Liver (tissue), 8 donors: ENCODE measurements at regions not wholly inside any gene's neighbourhood (a gene's known extent, or its start where the extent isn't known, plus 50 kb on each side); places are given as distances from the start of the nearest gene placed in this dataset.

Experiments used
- DNase-seq: peaks from one replicate; pipeline ENCODE4 v3.0.0-alpha.2; 2017; ENCODE audit warnings: low spot score
- H3K27ac ChIP-seq, 2 donors: one replicate each; pipeline ENCODE4 v1.7.0; 2013; ENCODE audit warnings: inconsistent platforms in 2 of 2, low read length in 2 of 2, control low read depth in 1 of 2, low read depth in 1 of 2, mild to moderate bottlenecking in 1 of 2
- H3K27me3 ChIP-seq, 4 donors: one replicate each; pipeline versions ENCODE4 v1.6.1 to v1.7.0; 2013; ENCODE audit warnings: low read length in 3 of 4, inconsistent platforms in 1 of 4, mild to moderate bottlenecking in 1 of 4, moderate library complexity in 1 of 4; ENCODE audit not compliant: control insufficient read depth in 4 of 4, insufficient read depth in 4 of 4
- H3K36me3 ChIP-seq, 4 donors: one replicate each; pipeline versions ENCODE4 v1.6.1 to v1.7.0; 2013; ENCODE audit warnings: low read length in 3 of 4, mild to moderate bottlenecking in 3 of 4, low read depth in 1 of 4, moderate library complexity in 1 of 4; ENCODE audit not compliant: control insufficient read depth in 4 of 4, insufficient read depth in 3 of 4
- H3K4me1 ChIP-seq, 4 donors: one replicate each; pipeline versions ENCODE4 v1.6.1 to v1.7.0; 2013; ENCODE audit warnings: low read length in 3 of 4, mild to moderate bottlenecking in 3 of 4, moderate library complexity in 1 of 4; ENCODE audit not compliant: control insufficient read depth in 4 of 4, insufficient read depth in 4 of 4
- H3K4me3 ChIP-seq, 3 donors: one replicate each; pipeline versions ENCODE4 v1.6.1 to v1.7.0; 2013; ENCODE audit warnings: low read length in 3 of 3, control low read depth in 1 of 3, low read depth in 1 of 3, mild to moderate bottlenecking in 1 of 3
- H3K9ac ChIP-seq, 2 donors: one replicate each; pipeline ENCODE4 v1.7.0; 2013; ENCODE audit warnings: low read length in 2 of 2, mild to moderate bottlenecking in 2 of 2, moderate library complexity in 2 of 2, control low read depth in 1 of 2, low read depth in 1 of 2
- H3K9me3 ChIP-seq, 4 donors: one replicate each; pipeline versions ENCODE4 v1.6.1 to v1.7.0; 2013; ENCODE audit warnings: low read length in 3 of 4; ENCODE audit not compliant: control insufficient read depth in 4 of 4
- EGR1 ChIP-seq, 2 donors: IDR thresholded peaks; 2 replicates each; pipeline ENCODE4 v1.6.1; 2016 to 2018; ENCODE audit warnings: antibody characterized with exemption in 2 of 2, low read depth in 2 of 2
- FOXA1 ChIP-seq: IDR thresholded peaks from 2 replicates; pipeline ENCODE4 v1.6.1; 2016; ENCODE audit warnings: antibody characterized with exemption
- FOXA2 ChIP-seq: IDR thresholded peaks from 2 replicates; pipeline ENCODE4 v1.6.1; 2016; ENCODE audit warnings: antibody characterized with exemption
- GABPA ChIP-seq, 2 donors: IDR thresholded peaks in 1 of 2; conservative IDR thresholded peaks in 1 of 2; 2 replicates each; pipeline ENCODE4 v1.6.1; 2016; ENCODE audit warnings: antibody characterized with exemption in 2 of 2, mild to moderate bottlenecking in 1 of 2, moderate library complexity in 1 of 2
- HNF4A ChIP-seq, 2 donors: conservative IDR thresholded peaks; 2 replicates each; pipeline ENCODE4 v1.6.1; 2016; ENCODE audit warnings: antibody characterized with exemption in 2 of 2, mild to moderate bottlenecking in 2 of 2
- HNF4G ChIP-seq: IDR thresholded peaks from 2 replicates; pipeline ENCODE4 v1.6.1; 2016; ENCODE audit warnings: antibody characterized with exemption
- JUND ChIP-seq, 2 donors: IDR thresholded peaks; 2 replicates each; pipeline ENCODE4 v1.6.1; 2016; ENCODE audit warnings: antibody characterized with exemption in 2 of 2
- NR2F2 ChIP-seq: IDR thresholded peaks from 2 replicates; pipeline ENCODE4 v1.6.1; 2016; ENCODE audit warnings: antibody characterized with exemption
- RAD21 ChIP-seq, 2 donors: IDR thresholded peaks; 2 replicates each; pipeline ENCODE4 v1.6.1; 2016; ENCODE audit warnings: antibody characterized with exemption in 2 of 2, mild to moderate bottlenecking in 2 of 2
- RXRA ChIP-seq, 2 donors: IDR thresholded peaks; 2 replicates each; pipeline ENCODE4 v1.6.1; 2017 to 2018; ENCODE audit warnings: antibody characterized with exemption in 2 of 2, mild to moderate bottlenecking in 1 of 2
- SP1 ChIP-seq: IDR thresholded peaks from 2 replicates; pipeline ENCODE4 v1.6.1; 2018; ENCODE audit warnings: antibody characterized with exemption, mild to moderate bottlenecking
- TAF1 ChIP-seq: conservative IDR thresholded peaks from 2 replicates; pipeline ENCODE4 v1.6.1; 2016; ENCODE audit warnings: antibody characterized with exemption, mild to moderate bottlenecking
- YY1 ChIP-seq: IDR thresholded peaks from 2 replicates; pipeline ENCODE4 v1.6.1; 2016; ENCODE audit warnings: antibody characterized with exemption, mild to moderate bottlenecking
- WGBS: extraction: QIAGEN DNeasy Blood & Tissue Kit; methylation state at CpG from one replicate; pipeline ENCODE4 v1.1.7; 2013; 5-methylcytosine and 5-hydroxymethylcytosine counted together
- TF ChIP-seq, protein P1 (sequence below): IDR thresholded peaks from 2 replicates; pipeline ENCODE4 v1.6.1; 2016; ENCODE audit warnings: antibody characterized with exemption
- TF ChIP-seq, protein P2 (sequence below): fragments of 150-350 bp; IDR thresholded peaks from 2 replicates; pipeline ENCODE4 v1.5.1; 2017; ENCODE audit warnings: improper control_type of control experiment, low read depth, low read length; ENCODE audit not compliant: missing input control
- TF ChIP-seq, protein P3 (sequence below): IDR thresholded peaks from 2 replicates; pipeline ENCODE4 v1.6.1; 2016; ENCODE audit warnings: antibody characterized with exemption
- TF ChIP-seq, protein P4 (sequence below): IDR thresholded peaks from 2 replicates; pipeline ENCODE4 v1.6.1; 2016; ENCODE audit warnings: antibody characterized with exemption
- TF ChIP-seq, protein P5 (sequence below): IDR thresholded peaks from 2 replicates; pipeline ENCODE4 v1.6.1; 2016; ENCODE audit warnings: antibody characterized with exemption, mild to moderate bottlenecking
- donor health status: healthy.
- donor health status: healthy.
- donor health status: healthy.
- donor health status: healthy.
- donor health status: healthy.

DNA sequence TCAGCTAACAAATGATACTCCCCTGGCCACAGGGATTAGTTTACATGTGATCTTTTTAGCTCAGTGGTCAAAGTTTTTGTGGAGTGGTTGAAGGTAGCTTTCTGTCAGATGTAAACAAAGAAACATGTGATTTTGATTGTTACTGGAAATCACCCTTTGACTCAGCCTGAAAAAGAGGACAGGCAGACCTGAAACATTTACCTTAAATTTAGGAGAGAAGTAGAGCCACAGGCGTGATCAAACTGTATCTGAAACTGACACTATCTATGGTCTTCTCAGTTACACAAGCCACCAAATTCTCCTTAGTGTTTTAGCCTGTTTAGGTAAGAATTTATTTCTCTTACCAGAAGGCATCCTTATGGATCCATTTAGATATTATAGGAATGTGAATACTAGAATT lies 136.7 kb downstream of the CBLL2 start (continued):
- TF ChIP-seq NR2F2 (no peak), GABPA (IDR thresholded peaks at IDR 0.05 in 1 of 2, conservative IDR thresholded peaks at IDR 0.05 in 1 of 2) (no peak)

DNA sequence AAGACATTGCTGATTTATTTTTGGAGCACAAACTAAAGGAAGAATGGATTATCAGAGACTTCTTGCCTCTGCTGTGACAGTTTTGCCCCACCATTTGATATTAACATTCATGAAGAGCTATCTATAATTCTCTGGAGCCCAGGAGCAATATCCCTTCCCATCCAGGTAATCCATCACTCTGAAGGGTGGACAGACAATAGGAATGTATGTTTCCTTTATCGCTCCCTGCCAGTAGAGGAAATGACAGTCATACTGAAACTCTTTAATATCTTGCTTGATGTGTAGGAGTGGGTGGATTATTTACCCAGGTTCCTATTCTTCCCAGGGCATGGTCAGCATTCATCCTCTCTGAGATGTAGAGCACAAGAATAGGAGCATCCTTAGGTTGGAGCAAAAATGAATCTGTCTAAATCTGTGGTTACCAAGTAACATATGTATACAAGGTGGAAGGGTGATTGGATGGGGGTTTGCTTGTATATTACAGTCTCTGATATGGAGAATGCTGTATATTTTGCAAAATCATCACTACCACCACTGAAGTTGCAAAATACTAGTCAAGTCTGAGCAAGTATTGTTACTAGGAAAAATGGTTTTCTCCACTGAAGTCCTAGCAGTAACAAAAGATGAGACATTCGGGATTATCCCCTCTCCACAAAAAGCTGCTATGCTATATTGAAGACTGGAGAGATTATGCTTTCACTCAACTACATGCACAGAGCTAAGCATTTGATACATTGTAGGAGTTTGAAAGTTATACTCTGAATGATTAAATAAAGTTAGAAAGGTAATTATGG lies 151.6 kb downstream of the CBLL2 start:
- Histone ChIP-seq H3K9me3 (peaks cover 0 to 2% (median 0%) of the 10 kb centered on the region in 4 donors), H3K9ac (no peak overlapping the region), H3K4me1 (no peaks in the 10 kb centered on the region), H3K36me3 (no peaks in the 10 kb centered on the region), H3K27me3 (no peaks in the 10 kb centered on the region), H3K4me3 (no peak overlapping the region), H3K27ac (no peak overlapping the region)
- no peak for DNase-seq
- no peak for TF ChIP-seq TAF1
- no peak for TF ChIP-seq EGR1 (IDR thresholded peaks at IDR 0.05; ENCODE audit: low read depth in 2 of 2)
- no peak for TF ChIP-seq RXRA (IDR thresholded peaks at IDR 0.05)
- TF ChIP-seq FOXA2 = no peak
- TF ChIP-seq HNF4G = no peak
- TF ChIP-seq, protein P1, sequence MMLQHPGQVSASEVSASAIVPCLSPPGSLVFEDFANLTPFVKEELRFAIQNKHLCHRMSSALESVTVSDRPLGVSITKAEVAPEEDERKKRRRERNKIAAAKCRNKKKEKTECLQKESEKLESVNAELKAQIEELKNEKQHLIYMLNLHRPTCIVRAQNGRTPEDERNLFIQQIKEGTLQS = no peak
- TF ChIP-seq, protein P2, sequence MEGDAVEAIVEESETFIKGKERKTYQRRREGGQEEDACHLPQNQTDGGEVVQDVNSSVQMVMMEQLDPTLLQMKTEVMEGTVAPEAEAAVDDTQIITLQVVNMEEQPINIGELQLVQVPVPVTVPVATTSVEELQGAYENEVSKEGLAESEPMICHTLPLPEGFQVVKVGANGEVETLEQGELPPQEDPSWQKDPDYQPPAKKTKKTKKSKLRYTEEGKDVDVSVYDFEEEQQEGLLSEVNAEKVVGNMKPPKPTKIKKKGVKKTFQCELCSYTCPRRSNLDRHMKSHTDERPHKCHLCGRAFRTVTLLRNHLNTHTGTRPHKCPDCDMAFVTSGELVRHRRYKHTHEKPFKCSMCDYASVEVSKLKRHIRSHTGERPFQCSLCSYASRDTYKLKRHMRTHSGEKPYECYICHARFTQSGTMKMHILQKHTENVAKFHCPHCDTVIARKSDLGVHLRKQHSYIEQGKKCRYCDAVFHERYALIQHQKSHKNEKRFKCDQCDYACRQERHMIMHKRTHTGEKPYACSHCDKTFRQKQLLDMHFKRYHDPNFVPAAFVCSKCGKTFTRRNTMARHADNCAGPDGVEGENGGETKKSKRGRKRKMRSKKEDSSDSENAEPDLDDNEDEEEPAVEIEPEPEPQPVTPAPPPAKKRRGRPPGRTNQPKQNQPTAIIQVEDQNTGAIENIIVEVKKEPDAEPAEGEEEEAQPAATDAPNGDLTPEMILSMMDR = no peak
- TF ChIP-seq RAD21 (IDR thresholded peaks at IDR 0.05) = no peak
- TF ChIP-seq SP1 = no peak
- TF ChIP-seq FOXA1 = no peak
- no peak for TF ChIP-seq YY1
- TF ChIP-seq, protein P3, sequence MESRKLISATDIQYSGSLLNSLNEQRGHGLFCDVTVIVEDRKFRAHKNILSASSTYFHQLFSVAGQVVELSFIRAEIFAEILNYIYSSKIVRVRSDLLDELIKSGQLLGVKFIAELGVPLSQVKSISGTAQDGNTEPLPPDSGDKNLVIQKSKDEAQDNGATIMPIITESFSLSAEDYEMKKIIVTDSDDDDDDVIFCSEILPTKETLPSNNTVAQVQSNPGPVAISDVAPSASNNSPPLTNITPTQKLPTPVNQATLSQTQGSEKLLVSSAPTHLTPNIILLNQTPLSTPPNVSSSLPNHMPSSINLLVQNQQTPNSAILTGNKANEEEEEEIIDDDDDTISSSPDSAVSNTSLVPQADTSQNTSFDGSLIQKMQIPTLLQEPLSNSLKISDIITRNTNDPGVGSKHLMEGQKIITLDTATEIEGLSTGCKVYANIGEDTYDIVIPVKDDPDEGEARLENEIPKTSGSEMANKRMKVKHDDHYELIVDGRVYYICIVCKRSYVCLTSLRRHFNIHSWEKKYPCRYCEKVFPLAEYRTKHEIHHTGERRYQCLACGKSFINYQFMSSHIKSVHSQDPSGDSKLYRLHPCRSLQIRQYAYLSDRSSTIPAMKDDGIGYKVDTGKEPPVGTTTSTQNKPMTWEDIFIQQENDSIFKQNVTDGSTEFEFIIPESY = no peak
- TF ChIP-seq, protein P4, sequence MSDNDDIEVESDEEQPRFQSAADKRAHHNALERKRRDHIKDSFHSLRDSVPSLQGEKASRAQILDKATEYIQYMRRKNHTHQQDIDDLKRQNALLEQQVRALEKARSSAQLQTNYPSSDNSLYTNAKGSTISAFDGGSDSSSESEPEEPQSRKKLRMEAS = no peak
- TF ChIP-seq, protein P5, sequence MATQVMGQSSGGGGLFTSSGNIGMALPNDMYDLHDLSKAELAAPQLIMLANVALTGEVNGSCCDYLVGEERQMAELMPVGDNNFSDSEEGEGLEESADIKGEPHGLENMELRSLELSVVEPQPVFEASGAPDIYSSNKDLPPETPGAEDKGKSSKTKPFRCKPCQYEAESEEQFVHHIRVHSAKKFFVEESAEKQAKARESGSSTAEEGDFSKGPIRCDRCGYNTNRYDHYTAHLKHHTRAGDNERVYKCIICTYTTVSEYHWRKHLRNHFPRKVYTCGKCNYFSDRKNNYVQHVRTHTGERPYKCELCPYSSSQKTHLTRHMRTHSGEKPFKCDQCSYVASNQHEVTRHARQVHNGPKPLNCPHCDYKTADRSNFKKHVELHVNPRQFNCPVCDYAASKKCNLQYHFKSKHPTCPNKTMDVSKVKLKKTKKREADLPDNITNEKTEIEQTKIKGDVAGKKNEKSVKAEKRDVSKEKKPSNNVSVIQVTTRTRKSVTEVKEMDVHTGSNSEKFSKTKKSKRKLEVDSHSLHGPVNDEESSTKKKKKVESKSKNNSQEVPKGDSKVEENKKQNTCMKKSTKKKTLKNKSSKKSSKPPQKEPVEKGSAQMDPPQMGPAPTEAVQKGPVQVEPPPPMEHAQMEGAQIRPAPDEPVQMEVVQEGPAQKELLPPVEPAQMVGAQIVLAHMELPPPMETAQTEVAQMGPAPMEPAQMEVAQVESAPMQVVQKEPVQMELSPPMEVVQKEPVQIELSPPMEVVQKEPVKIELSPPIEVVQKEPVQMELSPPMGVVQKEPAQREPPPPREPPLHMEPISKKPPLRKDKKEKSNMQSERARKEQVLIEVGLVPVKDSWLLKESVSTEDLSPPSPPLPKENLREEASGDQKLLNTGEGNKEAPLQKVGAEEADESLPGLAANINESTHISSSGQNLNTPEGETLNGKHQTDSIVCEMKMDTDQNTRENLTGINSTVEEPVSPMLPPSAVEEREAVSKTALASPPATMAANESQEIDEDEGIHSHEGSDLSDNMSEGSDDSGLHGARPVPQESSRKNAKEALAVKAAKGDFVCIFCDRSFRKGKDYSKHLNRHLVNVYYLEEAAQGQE = no peak
- no peak for TF ChIP-seq HNF4A (conservative IDR thresholded peaks at IDR 0.05)
- no peak for TF ChIP-seq GABPA (IDR thresholded peaks at IDR 0.05 in 1 of 2, conservative IDR thresholded peaks at IDR 0.05 in 1 of 2)
- no peak for TF ChIP-seq JUND (IDR thresholded peaks at IDR 0.05)
- TF ChIP-seq NR2F2 = no peak
- WGBS = 87% methylated on average over 2 of the region's 2 CpGs
